ENCODE measurements at regions not wholly inside any gene's neighbourhood (a gene's known extent, or its start where the extent isn't known, plus 50 kb on each side); places are given as distances from the start of the nearest gene placed in this dataset.

DNA sequence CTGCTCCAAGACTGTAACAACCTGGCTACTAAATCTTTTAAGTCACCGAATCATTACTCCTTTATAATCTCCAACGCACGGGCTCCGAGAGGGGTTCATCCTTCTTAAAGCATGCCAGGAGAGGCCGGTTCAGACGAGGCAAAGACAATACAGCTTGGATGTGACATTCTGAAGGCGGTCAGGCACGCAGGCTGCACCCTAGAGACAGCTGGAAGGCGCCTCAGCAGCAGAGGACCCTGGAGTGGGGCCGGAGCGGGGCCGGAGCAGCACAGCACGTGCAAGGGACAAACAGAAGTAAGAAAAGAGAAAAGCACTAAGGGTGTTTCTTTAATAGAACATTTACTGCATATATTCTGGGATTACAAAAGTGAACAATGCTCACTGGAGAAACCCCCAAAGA, 97.8 kb upstream of the PPP2R2D start:
- TF ChIP-seq, protein P1, sequence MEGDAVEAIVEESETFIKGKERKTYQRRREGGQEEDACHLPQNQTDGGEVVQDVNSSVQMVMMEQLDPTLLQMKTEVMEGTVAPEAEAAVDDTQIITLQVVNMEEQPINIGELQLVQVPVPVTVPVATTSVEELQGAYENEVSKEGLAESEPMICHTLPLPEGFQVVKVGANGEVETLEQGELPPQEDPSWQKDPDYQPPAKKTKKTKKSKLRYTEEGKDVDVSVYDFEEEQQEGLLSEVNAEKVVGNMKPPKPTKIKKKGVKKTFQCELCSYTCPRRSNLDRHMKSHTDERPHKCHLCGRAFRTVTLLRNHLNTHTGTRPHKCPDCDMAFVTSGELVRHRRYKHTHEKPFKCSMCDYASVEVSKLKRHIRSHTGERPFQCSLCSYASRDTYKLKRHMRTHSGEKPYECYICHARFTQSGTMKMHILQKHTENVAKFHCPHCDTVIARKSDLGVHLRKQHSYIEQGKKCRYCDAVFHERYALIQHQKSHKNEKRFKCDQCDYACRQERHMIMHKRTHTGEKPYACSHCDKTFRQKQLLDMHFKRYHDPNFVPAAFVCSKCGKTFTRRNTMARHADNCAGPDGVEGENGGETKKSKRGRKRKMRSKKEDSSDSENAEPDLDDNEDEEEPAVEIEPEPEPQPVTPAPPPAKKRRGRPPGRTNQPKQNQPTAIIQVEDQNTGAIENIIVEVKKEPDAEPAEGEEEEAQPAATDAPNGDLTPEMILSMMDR (conservative IDR thresholded peaks at IDR 0.05; ENCODE audit: low read depth, low read length), result no peak
- TF ChIP-seq EZH2 (IDR thresholded peaks at IDR 0.05; ENCODE audit: low read length, unreplicated experiment) (no peak), EZH2phosphoT487 (IDR thresholded peaks at IDR 0.05; ENCODE audit: borderline replicate concordance, low read length) (no peak)
